Pancreas (tissue), 10 donors: ENCODE measurements at regions not wholly inside any gene's neighbourhood (a gene's known extent, or its start where the extent isn't known, plus 50 kb on each side); places are given as distances from the start of the nearest gene placed in this dataset.

Experiments used
- ATAC-seq, 4 donors: fragments of 200-7000 bp; cut with Tn5 transposase; one replicate each; pipeline versions ENCODE4 v1.8.0 to v1.9.1; 2020; ENCODE audit warnings: mild to moderate bottlenecking in 4 of 4, moderate library complexity in 4 of 4
- DNase-seq, 6 donors: peaks; one replicate each; pipeline ENCODE4 v3.0.0-alpha.2; 2020
- FAIRE-seq: peaks from 2 replicates; lab custom pipeline; 2012; peaks lifted over from hg19 to GRCh38; lab: Jason Lieb, UNC
- H3K27ac ChIP-seq, 4 donors: fragments of 200-600 bp; sonication (generic); 1 replicate in 3 of 4; 2 replicates in 1 of 4; pipeline versions ENCODE4 v1.5.0 to v1.8.0; 2020
- H3K27me3 ChIP-seq, 4 donors: fragments of 200-600 bp; one replicate each; pipeline ENCODE4 v1.8.0; 2021
- H3K36me3 ChIP-seq, 3 donors: fragments of 200-600 bp; sonication (generic) in 1 of 3; one replicate each; pipeline versions ENCODE4 v1.5.0 to v1.8.0; 2020 to 2021
- H3K4me1 ChIP-seq, 3 donors: fragments of 200-600 bp; one replicate each; pipeline ENCODE4 v1.8.0; 2021
- H3K4me3 ChIP-seq, 4 donors: fragments of 200-600 bp; sonication (generic) in 2 of 4; one replicate each; pipeline versions ENCODE4 v1.5.0 to v1.8.0; 2020 to 2021
- H3K9me3 ChIP-seq, 4 donors: fragments of 200-600 bp; one replicate each; pipeline ENCODE4 v1.8.0; 2021
- CTCF ChIP-seq, 4 donors: fragments of 200-600 bp; sonication (generic) in 3 of 4; IDR thresholded peaks; one replicate each; pipeline versions ENCODE4 v1.5.0 to v1.8.0; 2021; ENCODE audit warnings: antibody characterized with exemption in 4 of 4
- WGBS, 2 donors: extraction: QIAGEN DNeasy Blood & Tissue Kit; methylation state at CpG; one replicate each; pipeline ENCODE4 v1.1.7; 2013; 5-methylcytosine and 5-hydroxymethylcytosine counted together
- intact Hi-C, 3 donors: fragments of 100-400 bp; cut with DNase I; formaldehyde crosslinking; loops; one replicate each; pipeline versions ENCODE4 v1.11.1 to v1.14.2; 2022
- donor health status: healthy with polysubstance abuse.
- donor health status: DM: no; HTN: no; CAD: no; lungs with moderate emphysema.
- donor health status: DM: no; HTN: no; CAD: no.
- donor health status: control.
- donor health status: control.
- donor health status: Bipolar disorder and iron deficiency.
- donor health status: DM: yes; HTN: yes; CAD: no.
- donor health status: DM: no; HTN: no; CAD: no.
- donor health status: DM: no; HTN: no; CAD: no.
- donor health status: DM: yes; HTN: yes; CAD: no.

DNA sequence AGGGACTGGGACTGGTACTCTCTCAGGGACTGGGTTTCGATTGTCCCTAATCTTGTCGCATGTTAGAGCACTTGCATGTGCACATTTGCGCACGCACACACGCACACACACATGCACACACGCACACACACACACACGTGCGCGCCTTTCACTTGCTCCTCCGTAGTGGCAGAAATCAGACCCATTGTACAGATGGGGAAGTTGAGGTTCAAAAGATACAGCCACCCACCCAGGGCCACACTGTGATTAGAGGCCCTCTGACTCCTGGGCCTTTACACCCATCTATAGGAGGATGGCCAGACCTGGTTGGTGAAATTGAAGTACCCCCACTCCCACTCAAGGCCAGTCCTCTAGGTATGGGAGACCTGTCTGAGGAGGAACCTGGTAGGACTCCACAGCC, 167.8 kb upstream of the LHX5 start:
- FAIRE-seq: no peak

DNA sequence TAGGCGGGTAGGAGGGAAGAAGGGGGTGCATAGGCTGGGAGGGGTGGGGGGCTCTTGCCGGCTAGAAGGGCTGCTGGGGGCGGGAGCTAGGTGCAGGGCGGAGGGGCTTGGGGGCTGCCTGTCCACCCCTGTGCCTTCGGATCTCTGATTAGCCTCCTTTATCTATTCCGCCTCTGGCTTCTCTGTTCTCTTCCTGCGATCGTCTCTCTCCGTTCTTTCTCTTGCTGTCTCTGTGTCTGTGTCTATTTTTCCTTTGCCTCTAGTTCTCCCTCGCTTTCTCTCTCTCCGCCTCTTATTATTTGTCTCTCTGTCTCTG, 166.7 kb upstream of the LHX5 start:
- TF ChIP-seq CTCF (IDR thresholded peaks at IDR 0.05): no peak
- DNase-seq (no peak), FAIRE-seq (no peak), ATAC-seq (no peak)
- Histone ChIP-seq H3K36me3 (no peaks in the 10 kb centered on the region), H3K27me3 (no peaks in the 10 kb centered on the region), H3K9me3 (no peaks in the 10 kb centered on the region), H3K4me3 (no peak overlapping the region), H3K4me1 (no peaks in the 10 kb centered on the region), H3K27ac (no peak overlapping the region)
- intact Hi-C loops: no loop called here
- WGBS, 2 donors: 19 to 26% methylated on average over 9 to 11 of the region's 11 CpGs

More for the DNA sequence above, 167.8 kb upstream of the LHX5 start:
- H3K9me3 ChIP-seq: no peaks in the 10 kb centered on the region
- no peak for ATAC-seq
- no peaks in the 10 kb centered on the region for H3K36me3 ChIP-seq
- DNase-seq: no peak
- no peak for TF ChIP-seq CTCF (IDR thresholded peaks at IDR 0.05)
- H3K4me1 ChIP-seq: no peaks in the 10 kb centered on the region
- 80 to 85% methylated on average over 10 of the region's 10 CpGs for WGBS, 2 donors
- intact Hi-C loops: no loop called here
- H3K4me3 ChIP-seq: no peak overlapping the region
- H3K27ac ChIP-seq: no peak overlapping the region
- H3K27me3 ChIP-seq: no peaks in the 10 kb centered on the region

- Histone ChIP-seq H3K4me3 (no peak overlapping the region), H3K27me3 (no peaks in the 10 kb centered on the region), H3K36me3 (no peaks in the 10 kb centered on the region), H3K4me1 (no peaks in the 10 kb centered on the region), H3K9me3 (no peaks in the 10 kb centered on the region), H3K27ac (no peak overlapping the region)
- 31 to 32% methylated on average over 8 of the region's 8 CpGs for WGBS, 2 donors
- no peak for TF ChIP-seq CTCF (IDR thresholded peaks at IDR 0.05)
- FAIRE-seq: no peak
- no peak for DNase-seq
- ATAC-seq: no peak
- intact Hi-C loops: no loop called here
Measured at GRCh38 chr12:113634982-113635381, 163.3 kb upstream of the LHX5 start.

DNA sequence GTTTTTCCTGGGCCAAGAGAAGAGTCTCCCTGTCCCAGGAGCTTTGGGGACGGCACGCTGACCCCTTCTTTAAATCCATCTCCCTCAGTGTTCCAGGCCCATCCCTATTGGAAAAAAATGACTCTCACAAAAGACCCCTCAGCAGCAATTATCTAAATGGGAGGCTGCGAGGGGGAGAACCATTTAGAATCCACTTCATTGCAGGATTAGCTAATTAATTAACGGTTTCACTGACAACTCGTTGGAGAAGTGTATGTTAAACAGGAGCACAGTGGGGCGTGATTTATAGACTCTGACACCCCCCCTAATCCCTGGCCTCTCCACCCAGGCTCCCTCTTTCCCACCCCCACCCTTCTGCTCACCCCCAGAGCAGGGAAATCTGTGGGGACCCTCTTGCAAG, 162.8 kb upstream of the LHX5 start:
- DNase-seq (no peak), FAIRE-seq (no peak), ATAC-seq (no peak)
- Histone ChIP-seq H3K36me3 (no peaks in the 10 kb centered on the region), H3K4me1 (no peaks in the 10 kb centered on the region), H3K27ac (no peak overlapping the region), H3K9me3 (no peaks in the 10 kb centered on the region), H3K27me3 (no peaks in the 10 kb centered on the region), H3K4me3 (no peak overlapping the region)
- TF ChIP-seq CTCF (IDR thresholded peaks at IDR 0.05): no peak
- intact Hi-C loops: no loop called here
- 24 to 44% methylated on average over 6 of the region's 6 CpGs for WGBS, 2 donors

DNA sequence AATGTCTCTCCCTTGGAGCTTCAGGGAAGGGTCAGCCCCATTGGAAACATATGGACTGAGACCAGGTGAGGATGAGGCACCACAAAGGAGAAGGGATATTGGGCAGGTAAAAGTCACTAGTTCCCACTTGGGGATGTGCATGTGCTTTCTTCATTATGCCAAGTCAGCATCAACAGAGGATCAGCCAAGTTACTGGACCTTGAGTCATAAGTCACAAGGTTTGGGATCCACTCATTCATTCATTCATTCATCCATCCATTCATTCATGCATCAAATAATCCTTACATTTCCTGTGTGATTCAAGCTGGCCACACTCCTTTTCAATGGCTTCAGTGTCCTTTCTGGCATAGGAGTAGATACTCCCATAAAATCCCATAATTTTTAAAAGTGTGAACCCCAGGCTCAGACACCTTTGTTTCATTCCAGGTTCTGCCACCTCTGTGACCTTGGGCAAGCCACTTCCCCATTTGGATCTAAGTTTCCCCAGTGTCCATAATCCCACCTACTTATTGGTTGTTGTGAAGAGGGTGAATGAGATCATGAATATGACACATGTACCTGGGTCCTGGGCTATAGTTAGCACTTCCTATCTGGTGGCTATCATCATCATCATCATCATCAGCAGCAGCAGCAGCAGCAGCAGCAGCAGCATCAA, 162.1 kb upstream of the LHX5 start:
- Histone ChIP-seq H3K4me1 (no peaks in the 10 kb centered on the region), H3K27me3 (no peaks in the 10 kb centered on the region), H3K4me3 (no peak overlapping the region), H3K36me3 (no peaks in the 10 kb centered on the region), H3K27ac (no peak overlapping the region), H3K9me3 (no peaks in the 10 kb centered on the region)
- FAIRE-seq: no peak
- intact Hi-C loops: no loop called here
- ATAC-seq: no peak
- no peak for DNase-seq
- TF ChIP-seq CTCF (IDR thresholded peaks at IDR 0.05): no peak
